ENCODE measurements at regions not wholly inside any gene's neighbourhood (a gene's known extent, or its start where the extent isn't known, plus 50 kb on each side); places are given as distances from the start of the nearest gene placed in this dataset.

GRCh38 chr12:4822572-4822971 lies 87.1 kb upstream of the KCNA1 start:
- no peak for DNase-seq

- no peak for DNase-seq
Observed at GRCh38 chr12:4824380-4824779, 85.3 kb upstream of the KCNA1 start.

DNA sequence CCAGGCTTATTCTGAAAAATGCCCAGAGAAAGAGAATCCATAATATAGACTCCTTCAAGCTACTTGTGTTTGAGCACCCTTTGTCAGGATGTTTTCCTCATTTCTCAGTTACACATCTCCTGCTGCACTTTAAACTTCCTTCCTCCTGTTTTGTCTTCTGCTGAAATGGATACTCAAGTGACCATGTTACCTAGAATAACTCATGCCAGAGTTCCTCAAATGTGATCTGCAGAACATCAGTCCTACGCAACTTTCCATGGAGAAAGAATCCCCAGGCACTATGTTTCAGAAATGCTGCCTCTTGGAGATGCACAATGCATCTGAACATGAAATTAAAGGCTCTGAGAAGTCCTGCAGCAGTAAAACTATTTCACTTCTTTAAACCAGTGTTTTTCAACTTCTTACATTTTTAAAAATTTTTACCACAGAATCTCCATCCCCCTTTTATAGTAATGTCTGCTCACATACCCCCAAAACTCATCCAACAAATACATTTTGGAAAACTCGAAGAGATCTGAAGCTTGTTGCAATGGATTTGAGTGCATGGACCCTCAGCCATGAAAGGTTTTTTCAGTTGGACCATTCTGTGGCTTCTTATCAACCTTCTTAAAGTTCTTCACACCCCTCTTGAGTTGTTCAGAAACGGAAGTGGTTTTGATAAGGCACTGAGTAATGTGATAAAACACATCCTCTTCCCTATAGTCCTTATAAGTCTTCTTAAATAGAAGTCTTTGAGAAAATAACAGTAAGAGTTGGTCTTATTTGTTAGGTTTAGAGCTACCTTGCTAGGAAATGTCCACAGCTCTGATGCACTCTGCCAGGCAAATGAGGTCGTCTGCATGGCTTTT lies 84.5 kb upstream of the KCNA1 start:
- DNase-seq: peak; percentile 23

GRCh38 chr12:4826909-4827308 lies 82.8 kb upstream of the KCNA1 start:
- DNase-seq: no peak

DNA sequence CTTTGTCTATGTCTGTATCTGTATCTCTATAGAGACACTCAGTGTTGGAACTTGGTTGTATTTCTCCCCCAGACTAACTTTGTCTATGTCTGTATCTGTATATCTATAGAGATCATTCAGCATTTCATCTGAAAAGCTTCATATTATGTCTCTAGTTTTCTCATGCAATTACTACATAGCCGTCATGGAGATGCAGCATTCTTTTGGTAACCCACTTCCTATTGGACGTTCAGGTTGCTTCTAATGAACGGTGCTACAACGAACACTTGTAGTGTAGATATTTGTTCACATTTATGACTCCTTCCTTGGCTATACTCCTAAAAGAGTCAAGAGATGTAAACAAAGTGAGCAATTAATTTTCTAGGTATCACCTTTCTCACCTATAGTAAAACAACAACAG lies 81.5 kb upstream of the KCNA1 start:
- DNase-seq: no peak

DNA sequence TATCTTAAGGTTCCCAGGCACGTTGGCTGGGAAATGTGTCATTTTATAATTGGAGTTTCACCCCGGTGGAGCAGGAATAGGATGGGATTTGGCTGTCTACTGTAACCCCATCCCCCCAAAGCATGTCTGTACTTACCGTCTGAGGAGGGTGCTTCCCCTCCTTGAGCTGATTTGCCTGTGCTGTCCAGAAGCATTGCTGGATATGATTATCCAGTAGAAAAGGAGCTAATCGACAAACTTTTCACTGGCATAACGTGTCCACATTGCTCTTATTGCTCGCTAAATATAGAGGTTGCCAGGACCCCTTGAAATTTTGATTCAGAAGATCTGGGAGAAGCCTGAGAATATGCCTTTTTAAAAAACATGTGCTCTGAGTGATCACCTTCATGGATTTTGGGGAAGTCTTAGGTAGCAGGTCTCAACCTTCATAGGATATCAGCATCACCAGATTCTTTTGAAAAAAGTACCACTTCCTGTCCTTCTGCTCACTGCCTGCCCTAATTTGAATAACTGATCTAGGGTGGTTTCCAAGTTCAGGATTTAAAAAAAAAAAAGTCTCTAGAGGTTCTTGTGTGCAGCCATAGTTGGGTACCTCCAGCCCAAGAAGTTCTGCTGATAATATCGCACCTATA lies 80.4 kb upstream of the KCNA1 start:
- no peak for DNase-seq

DNA sequence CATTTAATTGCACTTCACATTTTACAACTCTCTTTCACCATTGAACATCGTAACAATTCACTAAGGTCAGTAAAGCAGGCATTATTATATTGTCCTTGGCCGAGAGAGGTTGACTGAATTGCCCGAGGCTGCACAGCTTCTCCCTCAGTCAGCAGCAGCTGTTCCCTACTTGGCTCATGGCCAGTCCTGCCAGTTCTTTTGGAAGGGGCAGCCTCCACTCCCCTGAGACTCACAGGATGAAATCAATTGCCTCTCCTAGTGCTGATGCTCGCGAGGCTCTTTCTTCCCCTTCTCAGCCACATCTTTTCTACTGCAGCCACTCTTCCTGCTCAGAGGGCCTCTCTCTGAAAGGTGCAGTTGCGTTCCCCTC lies 79.9 kb upstream of the KCNA1 start:
- no peak for DNase-seq

DNA sequence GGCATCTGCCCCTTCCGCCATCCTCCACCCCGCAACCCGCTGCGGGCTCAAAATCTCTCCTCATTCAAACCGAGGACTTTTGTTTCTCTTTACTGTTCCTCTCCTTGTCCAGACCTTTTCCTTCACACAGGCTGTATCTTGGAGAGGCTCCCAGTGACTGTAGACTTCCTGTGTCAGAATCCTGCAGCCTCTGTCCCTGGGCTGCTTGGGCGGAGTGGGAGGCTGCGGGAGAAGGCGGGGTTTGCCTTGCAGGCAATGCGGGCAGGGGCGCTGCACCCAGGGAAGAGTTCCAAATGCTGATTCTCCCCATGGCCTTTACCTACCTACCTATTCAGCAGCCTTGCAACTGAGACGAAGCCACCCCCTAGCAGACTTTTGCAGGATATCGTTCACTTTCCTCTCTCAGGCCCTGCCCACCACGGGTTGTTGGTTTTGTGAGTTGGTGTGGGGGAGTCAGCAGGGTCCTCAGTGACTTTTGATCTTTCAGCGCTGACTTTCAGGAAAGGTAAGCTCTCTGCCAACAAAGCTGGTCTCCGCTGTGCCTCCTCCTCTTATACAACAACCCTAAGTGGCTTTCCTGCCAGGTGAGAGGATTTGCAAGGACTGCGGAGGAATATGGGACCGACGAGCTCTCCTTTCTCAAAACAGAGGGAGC lies 79.0 kb upstream of the KCNA1 start:
- no peak for DNase-seq

DNA sequence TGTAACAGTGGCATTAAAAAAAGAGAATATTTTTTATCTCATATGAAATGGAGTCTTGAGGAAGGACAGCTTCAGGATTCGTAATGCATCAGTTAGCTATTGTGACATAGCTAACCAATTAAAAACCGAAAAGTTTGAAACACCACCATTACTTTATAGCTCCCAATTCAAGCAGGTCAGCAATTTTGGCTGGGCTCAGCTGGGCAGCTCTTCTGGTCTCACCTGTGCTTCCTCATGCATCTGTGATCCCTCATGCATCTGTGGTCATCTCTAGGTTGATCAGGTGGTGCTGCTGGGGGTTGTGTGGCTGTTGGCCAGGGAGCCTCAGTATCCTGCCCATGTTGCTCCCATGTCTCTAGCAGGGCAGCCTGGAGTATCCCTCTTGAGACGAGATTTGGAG lies 76.7 kb upstream of the KCNA1 start:
- no peak for DNase-seq

GRCh38 chr12:4833524-4833923 lies 76.2 kb upstream of the KCNA1 start:
- DNase-seq: no peak

- peak; percentile 4 for DNase-seq
Observed at GRCh38 chr12:4842401-4842800, 67.3 kb upstream of the KCNA1 start.

GRCh38 chr12:4843907-4844306 lies 65.8 kb upstream of the KCNA1 start:
- DNase-seq: no peak

- no peak for DNase-seq
Observed at GRCh38 chr12:4847713-4848112, 62.0 kb upstream of the KCNA1 start.

GRCh38 chr12:4849115-4849541 lies 60.6 kb upstream of the KCNA1 start:
- DNase-seq: peak; percentile 30

GRCh38 chr12:4849795-4850345 lies 59.8 kb upstream of the KCNA1 start:
- DNase-seq: no peak

- no peak for DNase-seq
Observed at GRCh38 chr12:4850857-4851380, 58.8 kb upstream of the KCNA1 start.

DNA sequence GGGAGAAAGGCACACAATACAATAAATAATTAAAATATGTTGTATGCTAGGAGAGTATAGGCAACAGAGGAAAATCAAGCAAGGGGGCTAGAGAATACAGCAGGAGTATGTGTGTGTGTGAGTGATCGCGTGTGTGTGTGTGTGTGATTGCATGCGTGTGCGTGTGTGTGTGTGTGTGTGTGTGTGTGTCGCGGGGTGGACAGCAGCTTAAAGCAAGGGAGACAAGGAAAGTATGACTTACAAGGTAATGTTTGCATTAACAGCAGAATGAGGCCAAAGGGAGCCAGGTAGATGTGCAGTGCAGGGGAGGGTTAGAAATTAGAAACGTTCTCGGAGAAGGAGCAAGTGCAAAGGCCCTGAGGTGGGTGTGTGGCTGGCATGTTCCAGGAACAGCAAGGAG lies 57.4 kb upstream of the KCNA1 start:
- DNase-seq: no peak

DNA sequence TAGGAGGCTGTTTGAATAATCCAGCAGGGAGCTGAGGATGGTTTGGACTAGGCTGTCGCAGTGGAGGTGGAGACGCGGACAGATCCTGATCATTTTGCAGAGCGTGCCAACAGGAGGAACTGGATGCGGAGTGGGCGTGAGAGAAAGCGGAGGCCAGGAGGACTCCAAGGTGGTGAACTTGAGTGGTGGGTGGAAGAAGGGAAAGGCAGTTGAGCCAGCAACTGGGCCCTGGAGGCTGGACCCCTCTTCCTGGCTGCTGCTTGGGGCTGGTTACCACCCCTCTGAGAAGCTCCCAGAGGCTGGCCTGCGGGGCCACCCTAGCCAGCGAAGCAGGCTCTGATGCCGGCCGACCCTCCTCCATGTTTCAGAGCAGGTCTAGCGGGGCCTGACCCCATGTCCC lies 56.8 kb upstream of the KCNA1 start:
- no peak for DNase-seq

DNA sequence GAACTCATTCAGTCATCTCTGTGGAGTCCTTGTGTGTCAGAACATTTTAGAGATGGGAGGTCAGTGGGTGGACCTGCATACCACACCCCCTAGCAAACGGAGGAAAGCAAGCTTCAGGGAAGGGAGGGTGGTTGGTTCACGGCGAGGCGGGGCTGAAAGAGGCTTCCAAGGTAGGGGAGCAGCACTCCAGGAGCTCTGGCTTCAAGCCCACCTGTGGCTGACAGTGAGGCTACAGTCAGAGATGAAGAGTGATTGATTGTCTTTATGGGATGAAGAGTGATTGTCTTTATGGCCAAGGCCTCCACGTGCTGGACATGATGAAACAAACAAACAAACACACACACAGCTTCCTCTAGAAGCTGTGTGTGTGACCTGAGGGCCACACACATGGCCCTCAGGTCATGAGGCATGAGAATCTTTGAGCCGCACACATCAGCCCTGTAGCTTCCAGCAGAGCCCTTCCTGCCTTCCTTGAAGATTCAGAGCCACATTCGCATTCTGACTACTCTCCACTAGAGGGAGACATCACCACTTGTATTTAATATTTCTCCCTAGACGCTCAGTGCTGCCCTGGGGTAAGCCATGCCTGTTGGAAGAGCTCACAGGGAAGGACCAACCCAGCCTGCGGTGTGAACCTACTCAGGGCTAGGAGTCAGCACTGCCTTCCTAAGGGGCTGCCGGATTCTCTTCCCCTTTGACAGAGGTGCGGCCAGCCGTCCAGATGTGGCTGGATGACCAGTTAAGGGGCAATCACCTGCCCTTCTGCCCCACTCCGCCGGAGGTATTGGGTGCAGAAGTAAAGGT lies 54.4 kb upstream of the KCNA1 start:
- peak; percentile 61 for DNase-seq

DNA sequence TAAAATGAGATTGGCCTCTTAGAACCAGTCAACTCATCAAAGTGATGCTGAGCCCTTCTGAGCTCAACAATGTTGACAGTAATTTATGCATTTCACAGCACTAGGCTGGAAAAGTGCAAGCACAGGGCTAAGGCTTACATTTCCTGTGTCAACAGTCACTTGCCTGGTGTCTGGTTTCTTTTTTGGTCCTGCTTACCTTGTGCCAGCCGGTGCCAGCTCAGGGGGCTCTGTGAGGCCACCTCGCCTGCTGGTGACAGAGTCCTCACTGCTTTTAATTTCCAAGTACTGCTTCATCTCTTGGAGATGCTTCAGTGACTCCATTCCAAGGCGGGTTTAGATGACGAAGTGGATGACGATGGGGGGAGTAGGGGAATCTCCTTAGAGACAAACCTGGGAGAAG lies 53.1 kb upstream of the KCNA1 start:
- DNase-seq: no peak

DNA sequence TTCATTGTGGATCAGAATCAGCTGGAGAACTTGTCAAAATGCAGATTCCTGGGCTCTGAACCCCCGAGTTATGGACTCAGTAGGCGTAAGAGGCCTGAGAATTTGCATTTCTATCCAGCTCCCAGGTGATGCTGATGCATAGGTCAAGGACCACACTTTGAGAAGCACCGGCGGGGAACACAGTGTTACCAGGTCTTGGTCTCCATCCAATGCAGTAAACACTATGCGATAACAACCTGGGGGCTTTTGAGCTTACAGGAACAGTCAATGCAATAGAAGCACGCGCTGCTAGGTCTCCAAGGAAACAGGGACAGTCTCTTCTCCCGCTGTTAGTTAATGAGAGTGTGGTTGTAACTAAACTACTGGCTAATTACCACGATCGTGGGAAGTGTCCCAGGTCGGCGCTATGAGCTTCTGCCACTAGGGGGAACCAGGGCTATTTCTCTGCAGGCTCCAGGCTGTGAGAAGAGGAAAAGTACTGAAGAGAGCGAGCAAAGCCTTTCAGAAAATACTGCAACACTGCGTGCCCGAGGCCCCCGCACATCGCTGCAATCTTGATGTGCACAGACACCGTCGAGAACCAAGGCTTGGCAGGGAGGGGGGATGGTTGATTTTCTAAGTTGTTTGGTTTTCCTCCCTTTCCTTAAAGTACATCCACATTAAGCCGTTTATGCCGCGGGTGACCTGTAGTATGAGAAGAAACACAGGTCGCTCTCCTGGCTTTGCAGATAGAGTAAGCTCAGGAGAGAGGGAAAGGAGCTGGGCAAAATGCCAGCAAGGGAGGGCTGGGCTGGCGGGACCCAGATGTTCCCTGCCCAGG lies 52.0 kb upstream of the KCNA1 start:
- peak; percentile 49 for DNase-seq

DNA sequence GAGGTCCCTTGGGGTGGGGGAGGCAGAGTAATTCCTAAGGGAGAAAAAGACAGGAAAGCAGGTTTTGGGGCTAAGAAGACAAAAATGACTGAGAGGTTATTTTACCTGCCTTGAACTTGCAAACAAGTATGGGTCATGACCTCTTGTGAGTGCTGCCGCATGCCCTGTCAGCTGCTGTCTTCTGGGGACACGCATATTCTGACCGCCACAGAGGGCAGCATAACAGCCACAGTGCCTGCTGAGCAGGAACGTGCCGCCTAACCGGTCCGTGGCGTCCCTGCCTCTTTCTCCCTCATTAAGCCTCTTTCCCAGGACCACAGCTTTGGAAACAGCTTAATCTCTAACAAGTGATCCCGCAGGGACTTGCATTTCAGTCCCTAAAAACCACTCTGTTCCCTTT lies 51.3 kb upstream of the KCNA1 start:
- no peak for DNase-seq

All from inflammatory macrophage treated with lipopolysaccharide for 4 hours (primary cell).